ENCODE measurements at regions not wholly inside any gene's neighbourhood (a gene's known extent, or its start where the extent isn't known, plus 50 kb on each side); places are given as distances from the start of the nearest gene placed in this dataset.

- TF ChIP-seq, protein P1, sequence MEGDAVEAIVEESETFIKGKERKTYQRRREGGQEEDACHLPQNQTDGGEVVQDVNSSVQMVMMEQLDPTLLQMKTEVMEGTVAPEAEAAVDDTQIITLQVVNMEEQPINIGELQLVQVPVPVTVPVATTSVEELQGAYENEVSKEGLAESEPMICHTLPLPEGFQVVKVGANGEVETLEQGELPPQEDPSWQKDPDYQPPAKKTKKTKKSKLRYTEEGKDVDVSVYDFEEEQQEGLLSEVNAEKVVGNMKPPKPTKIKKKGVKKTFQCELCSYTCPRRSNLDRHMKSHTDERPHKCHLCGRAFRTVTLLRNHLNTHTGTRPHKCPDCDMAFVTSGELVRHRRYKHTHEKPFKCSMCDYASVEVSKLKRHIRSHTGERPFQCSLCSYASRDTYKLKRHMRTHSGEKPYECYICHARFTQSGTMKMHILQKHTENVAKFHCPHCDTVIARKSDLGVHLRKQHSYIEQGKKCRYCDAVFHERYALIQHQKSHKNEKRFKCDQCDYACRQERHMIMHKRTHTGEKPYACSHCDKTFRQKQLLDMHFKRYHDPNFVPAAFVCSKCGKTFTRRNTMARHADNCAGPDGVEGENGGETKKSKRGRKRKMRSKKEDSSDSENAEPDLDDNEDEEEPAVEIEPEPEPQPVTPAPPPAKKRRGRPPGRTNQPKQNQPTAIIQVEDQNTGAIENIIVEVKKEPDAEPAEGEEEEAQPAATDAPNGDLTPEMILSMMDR (IDR thresholded peaks at IDR 0.05; ENCODE audit: insufficient read depth, low read length) = no peak
- DNase-seq (ENCODE audit: low read depth) = no peak
- H3K4me3 ChIP-seq (ENCODE audit: low read depth, low read length) = no peak overlapping the region
These were observed 1018.2 kb upstream of the NXPH2 start for GRCh38 chr2:139798391-139798790.

DNA sequence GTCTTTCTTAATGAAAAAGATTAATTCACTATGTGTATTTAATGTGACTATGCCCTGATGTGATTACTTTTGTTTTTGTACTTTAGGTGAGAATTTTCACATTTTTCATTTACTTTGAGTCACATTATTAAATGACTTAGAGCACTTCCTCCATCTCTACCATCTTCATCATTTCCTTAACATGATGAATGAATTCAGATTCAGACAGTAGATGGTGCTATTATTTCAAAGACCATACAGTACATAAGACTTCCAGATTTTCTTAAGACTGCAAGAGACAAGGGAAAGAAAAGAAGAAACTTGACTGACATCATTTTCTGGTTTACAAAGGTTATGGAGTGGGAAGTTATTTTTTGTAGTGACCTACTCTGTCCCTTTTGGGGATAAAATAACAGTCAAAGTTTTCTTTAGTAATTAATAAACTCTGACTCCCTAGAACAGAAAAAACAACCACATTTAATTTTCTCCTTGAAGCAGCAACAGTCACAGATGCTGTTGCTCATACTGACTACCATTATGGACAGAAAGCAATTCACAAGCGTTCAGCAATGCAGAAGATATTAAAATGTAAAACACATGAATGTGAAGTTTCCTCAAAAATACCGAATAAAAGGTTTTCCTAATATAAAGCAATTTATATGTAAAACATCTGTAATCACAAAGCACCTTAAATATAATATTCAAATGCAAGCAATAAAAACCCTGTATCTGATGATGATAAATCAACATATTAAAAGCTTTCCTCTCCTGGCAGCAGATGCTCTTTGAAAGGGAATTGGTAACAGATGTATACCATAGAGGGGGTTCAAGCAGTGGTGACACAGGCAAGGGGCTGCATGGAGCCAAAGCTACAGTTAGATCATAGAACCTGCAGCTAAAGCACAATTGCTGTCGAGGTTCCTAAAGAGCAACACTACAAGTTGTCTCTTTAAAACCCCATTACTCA, 1010.9 kb upstream of the NXPH2 start:
- DNase-seq (ENCODE audit: low read depth) = peak; percentile 28
- no peak overlapping the region for H3K4me3 ChIP-seq (ENCODE audit: low read depth, low read length)
- TF ChIP-seq, protein P1 (IDR thresholded peaks at IDR 0.05; ENCODE audit: insufficient read depth, low read length) = no peak

- H3K4me3 ChIP-seq (ENCODE audit: low read depth, low read length) = no peak overlapping the region
- DNase-seq (ENCODE audit: low read depth) = no peak
- TF ChIP-seq, protein P1 (IDR thresholded peaks at IDR 0.05; ENCODE audit: insufficient read depth, low read length) = no peak
These were observed 1009.9 kb upstream of the NXPH2 start for GRCh38 chr2:139790136-139790535.

DNA sequence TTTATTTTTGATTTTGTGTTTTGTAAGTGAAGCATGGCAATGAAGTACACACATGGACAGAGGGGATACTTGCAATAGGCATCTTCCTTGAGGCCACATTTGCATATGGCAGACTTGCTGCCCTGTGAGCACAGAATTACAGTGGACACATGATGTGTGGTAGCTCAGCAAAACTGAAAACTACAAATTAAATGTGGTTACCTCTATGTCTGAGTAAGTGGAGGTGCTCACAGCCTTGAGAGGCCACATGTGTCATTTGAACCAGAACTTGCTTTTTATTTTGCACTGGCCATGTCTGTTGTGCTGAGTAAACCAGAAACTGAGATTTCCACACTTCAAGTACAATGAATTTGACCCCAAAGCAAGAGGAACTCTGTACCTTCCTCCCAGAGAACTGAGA, 998.5 kb upstream of the NXPH2 start:
- H3K4me3 ChIP-seq (ENCODE audit: low read depth, low read length) = no peak overlapping the region
- no peak for DNase-seq (ENCODE audit: low read depth)
- TF ChIP-seq, protein P1 (IDR thresholded peaks at IDR 0.05; ENCODE audit: insufficient read depth, low read length) = no peak

DNA sequence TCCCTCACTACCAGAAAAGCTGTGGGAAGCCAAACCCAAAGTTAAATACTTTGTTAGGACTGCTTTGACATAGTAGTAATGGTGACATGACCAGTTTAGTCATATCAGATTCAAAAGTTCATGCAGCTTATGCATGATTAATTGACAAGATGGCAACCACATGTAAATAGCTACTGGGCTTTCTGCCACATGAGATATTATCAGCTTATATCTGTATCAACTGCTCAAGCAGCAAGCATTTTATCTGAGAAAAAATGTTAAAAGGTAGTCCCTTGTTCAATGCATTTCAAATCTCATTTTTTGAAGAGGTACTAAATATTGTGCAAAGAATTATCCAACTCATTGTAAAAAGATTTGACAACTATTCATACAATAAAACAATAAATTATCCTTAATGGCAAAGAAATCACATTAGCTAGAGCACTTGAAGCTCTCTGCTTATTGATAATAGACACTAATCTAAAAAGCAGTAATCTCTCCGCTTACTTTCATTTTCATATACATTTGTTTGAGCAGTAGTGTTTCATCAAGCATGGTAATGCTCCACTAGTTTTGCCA, 993.6 kb upstream of the NXPH2 start:
- H3K4me3 ChIP-seq (ENCODE audit: low read depth, low read length) = no peak overlapping the region
- DNase-seq (ENCODE audit: low read depth) = no peak
- TF ChIP-seq, protein P1 (IDR thresholded peaks at IDR 0.05; ENCODE audit: insufficient read depth, low read length) = no peak

- H3K4me3 ChIP-seq (ENCODE audit: low read depth, low read length) = no peak overlapping the region
- no peak for DNase-seq (ENCODE audit: low read depth)
- TF ChIP-seq, protein P1 (IDR thresholded peaks at IDR 0.05; ENCODE audit: insufficient read depth, low read length) = no peak
These were observed 989.4 kb upstream of the NXPH2 start for GRCh38 chr2:139769633-139770032.
